T-helper 22 cell (primary cell): ENCODE measurements at regions not wholly inside any gene's neighbourhood (a gene's known extent, or its start where the extent isn't known, plus 50 kb on each side); places are given as distances from the start of the nearest gene placed in this dataset.

ENCODE experiments used
- DNase-seq: peaks from one replicate; pipeline ENCODE4 v3.0.0-alpha.2; 2020; ENCODE audit warnings: low read depth

DNA sequence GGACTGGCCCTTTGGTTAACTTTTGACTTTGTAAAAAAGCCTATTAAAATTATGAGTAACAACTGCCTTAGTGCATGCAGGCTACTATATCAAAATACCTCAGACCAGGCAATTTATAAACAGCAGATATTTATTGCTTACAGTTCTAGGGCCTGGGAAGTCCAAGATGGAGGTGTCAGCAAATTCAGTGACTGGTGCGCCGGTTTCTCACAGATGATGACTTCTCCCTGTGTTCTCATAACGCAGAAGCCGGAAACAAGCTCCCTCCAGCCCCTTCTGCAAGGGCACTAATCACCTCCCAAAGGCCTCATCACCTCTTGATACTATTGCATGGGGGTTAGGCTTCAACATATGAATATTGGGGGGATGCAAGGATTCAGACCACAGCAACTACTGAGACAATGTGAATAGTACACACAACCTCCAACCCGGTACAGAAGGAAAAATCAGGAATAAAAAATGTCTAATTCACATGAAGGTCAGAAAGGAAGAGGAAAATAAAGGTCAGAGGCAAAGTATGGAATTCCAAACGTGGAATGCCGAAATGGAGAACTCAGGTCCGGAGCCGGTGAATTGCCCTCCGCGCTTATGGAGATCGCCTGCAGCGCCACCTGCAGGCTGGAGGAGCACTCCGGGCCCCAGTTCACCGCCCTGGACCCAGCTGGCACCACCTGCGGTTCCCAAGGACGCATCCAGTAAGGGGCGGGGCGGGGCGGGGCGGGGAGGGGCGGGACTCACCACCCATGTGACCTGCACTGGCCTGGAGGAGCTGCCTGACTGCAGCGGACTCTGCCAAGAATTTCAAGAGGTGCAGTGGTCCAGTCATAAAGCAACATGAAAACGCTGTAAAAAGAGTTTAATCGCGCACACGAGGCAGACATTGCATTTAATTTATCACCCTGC, 203.4 kb downstream of the KIF26A start:
- DNase-seq: no peak

DNA sequence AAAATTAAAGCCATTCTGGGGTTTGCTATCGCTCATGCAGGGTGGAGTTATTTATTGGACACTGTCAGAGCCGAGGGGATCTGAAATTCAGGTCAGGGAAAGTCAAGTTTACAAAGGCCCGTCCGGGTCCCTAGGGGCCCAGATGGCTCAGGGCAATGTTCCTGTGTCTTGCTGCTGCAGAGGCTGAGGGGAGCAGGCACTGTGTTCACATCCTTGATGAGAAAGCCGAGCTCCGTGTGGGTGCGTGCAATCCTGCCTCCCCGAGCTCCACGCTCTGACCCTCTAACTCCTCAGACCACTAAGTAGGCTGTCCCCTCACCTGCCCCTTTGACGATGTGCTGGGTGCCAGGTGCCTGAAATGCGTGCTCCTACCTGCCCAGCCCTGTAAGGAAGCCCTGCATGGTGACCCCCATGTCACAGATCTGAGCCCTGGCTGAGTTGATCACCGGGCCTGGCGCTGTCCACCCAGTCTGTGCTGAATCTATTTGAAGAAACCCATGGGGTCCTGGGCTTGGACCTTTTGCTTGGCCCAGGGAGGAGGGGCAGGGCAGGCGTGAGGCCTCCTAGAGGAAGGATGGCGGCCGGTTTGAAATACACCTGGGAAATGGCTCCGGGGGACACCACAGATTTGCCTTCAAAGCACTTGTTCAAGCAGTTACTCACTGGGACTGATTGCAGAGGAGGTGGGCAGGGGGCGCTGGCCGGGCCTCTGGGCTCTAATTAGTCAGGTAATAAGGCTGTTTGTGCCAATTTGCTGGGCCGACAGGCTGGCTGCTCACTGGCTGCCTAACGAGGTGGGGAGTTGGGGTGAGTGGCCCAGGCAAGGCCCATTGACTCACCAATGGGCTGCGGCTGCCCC, 204.3 kb downstream of the KIF26A start:
- no peak for DNase-seq

DNA sequence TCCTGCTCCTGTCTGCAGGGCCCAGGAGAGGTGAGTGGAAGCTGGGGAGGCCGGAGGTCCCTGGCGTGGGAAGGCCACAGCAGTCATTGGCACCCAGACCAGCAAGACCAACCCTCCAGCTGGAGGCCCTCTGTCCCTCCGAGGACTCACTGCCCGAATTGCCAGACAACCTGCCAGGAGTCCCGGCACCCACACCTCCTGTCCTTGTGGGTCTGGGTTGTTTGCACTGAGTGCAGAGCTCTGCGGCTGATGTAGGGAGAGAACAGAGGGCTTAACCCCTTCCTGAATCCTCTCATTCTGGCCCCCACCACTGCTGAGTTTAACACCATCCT, 204.9 kb downstream of the KIF26A start:
- no peak for DNase-seq

DNA sequence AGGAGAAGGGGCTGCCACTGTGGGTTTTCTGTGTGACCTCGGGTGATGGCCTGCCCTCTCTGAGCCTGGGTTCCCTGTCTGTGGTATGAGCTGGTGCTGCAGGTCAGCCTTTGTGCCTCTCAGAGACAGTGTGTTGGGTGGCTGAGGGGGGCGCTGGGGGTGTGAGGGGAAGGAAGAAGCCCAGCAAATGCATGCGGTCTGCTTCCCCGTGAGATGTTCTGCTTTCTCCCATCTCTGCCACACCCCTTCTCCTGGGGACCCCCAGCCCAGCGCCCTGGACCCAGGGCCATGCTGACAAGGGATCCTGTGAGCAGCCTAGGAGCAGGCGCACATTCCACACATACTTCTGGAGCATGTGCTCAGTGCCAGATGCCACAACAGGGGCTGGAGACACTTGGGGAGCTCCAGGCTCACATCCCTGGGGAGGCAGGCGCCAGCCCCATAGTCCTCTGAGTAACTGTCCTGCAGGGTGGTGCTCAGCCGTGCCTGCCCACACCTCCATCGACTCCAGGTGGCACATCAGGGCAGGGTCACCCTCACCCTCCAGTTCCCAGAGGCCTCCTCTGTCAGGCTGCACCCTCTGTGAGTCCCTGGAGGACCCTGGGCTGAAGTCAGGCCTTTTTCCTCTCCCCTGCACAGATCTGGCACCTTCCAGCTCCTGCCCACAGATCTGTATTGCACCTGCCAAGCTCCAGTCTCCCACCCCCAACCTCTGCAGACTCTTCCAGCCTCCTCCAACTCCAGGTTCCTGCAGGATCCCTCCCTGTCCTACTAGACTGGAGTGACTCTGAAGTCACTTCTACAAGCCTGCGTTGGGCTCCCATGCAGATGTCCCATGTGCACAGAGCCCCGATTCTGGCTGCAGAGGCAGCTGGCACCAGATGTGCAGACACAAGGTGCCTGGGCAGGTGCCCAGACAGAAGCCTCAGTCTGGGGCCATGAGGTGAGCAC, 205.6 kb downstream of the KIF26A start:
- DNase-seq: no peak

DNA sequence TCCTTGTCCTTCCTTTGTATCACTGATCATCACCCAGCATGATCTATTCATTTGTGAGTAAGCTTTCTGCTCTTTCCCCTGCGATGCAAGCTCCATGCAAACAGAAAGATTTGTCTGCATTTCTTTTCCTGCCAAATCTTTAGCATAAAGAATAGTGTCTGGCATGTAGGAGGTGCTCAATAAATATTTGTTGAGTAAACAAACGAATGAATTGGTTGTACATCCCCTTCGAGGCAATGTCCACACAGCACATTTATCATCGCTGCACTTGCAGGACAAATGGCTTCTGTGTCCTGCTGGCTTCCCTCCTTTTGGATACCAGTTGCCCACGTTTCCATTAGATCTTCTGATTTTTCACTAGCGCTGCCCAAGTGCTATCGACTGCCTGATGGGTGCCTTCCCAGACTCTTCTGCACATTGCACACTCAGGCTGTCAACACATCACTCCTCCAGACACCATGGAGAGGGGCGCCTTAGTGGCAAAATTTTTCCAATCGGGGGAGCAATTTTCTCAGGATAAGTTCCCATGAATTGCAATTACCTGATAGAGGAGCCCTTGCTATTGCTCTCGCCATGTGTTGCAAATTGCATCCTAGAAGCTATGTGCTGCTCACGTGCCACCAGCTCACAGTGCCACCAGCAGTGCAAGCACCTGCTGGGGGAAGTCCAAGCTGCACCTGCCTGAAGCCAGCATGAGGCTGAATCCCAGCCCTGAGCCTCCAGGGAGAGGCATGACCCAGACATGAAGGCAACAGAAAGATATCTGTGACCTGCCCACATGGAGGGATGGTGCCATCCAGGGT, 206.6 kb downstream of the KIF26A start:
- DNase-seq: no peak

DNA sequence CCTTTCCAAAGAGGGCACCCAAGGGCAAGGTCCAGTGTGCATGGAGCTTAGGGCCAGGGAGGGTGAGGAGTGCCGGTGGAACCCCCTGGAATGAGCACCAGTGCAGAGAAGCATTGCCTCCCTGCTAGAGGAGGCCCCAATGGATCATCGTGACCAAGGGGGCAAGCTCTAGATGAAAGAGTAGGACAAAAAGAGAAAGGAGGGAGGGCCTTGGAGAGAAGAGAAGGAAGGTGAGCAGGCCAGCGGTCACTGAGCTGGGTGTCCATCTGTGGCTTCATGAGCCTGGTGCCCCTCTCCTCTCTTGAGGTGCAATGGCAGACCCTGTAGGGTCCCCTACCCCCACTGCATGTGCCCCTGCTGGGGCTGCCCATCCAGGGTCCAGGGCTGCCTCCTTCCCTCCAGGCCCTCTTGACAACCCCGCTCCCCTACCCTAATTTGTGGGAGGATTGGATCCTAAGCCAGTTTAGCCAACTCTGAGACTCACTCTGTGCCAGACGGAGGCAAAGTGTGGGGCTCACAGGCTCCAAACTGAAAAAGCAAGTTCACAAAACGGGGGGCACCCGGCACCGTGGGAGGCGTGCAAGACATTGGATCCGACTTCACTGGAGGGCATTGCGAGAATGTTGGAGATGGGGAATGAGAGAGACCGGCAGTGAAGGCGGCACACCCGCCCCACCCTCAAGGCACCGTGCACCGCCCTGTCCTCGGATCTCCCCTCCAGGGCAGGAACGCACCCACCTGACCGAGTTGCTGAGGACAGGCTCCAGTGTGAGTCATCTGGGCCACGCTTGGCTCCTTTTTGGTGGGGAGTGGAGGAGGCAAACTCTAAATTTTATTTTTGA, 207.5 kb downstream of the KIF26A start:
- no peak for DNase-seq

DNA sequence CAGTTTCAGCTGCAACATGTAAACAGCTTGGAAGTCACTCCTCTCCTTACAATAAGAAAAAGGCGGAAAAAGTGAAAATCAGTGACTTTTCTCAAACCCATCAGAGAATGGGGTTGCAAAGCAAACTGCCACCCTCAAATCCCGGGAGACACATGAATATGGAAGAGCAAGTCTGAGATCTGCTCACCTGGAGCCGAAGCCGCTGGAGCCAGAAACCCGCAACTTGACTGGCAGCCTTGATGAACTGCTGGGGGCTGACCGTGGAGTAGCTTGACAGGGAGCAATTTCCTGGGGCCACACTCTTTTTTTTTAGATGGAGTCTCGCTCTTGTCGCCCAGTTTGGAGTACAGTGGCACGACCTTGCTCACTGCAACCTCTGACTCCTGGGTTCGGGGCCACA, 208.2 kb downstream of the KIF26A start:
- DNase-seq: no peak

DNA sequence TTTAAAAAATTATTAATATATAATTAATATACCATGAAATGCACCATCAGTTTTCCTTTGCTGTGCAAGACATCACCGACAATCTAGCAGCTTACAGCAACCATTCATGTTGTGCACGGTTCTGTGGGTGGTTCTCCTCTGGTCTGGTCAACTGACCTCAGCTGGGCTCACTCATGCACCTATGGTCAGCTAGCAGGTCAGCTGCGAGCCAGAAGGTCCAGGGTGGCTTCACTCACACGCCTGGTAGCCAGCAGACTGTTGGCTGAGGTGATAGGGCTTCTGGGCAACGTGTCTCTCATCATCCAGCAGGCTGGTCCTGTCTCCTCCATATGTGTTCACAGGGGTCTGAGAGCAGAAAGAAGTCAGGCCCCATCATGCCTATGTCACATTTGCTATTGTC, 210.4 kb downstream of the KIF26A start:
- DNase-seq: no peak

DNA sequence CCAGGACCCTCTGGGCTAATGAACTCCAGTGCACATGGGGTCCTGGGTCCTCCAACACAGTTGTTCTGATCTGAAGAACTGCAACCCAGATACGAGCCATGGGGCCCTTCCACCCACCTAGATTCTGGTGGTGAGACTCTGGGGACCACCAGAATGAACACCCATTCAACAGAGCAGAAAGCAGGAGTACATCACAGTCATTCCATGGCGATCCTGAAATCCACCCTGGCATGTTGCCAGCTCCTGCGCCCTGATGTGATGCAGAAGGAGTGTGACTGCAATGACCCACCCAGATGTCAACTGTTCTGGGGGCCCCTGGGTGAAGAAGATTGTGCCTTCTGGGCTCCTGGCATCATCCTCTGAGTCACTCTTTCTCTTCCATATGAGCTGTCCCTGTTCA, 211.6 kb downstream of the KIF26A start:
- DNase-seq: no peak

DNA sequence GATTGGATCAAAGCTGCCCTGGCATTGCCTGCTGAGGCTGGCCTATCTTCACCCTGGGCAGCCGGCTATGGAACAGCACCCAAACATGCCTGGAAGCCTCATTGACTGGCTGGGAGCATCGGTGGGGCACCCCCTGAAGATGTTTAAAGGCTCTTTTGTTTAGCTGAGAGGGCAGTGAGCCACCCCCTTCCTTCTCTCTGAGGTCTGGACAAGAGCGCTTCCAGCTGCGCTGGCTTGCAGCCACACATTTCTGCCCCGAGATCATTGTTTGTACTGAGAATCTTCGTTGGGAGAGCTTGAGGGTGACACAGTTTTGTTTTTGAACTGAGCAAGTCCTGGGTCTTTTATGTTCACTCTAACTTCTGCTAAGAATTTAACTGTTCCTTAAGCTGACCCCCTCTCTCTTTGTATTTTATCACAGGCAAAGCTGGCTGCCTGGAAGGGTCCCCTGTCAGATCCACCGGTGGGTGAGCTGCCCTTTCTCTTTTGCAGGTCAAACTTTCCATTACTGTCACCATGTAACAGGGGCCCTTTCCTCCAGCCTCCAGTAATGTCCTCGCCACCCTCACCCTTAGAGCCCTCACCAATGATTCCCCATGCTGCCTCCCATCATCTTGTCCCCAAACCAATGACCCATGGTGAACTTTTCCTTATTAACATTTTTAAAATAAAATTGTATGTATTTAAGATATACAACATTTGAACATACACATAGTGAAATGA, 212.2 kb downstream of the KIF26A start:
- DNase-seq: no peak

DNA sequence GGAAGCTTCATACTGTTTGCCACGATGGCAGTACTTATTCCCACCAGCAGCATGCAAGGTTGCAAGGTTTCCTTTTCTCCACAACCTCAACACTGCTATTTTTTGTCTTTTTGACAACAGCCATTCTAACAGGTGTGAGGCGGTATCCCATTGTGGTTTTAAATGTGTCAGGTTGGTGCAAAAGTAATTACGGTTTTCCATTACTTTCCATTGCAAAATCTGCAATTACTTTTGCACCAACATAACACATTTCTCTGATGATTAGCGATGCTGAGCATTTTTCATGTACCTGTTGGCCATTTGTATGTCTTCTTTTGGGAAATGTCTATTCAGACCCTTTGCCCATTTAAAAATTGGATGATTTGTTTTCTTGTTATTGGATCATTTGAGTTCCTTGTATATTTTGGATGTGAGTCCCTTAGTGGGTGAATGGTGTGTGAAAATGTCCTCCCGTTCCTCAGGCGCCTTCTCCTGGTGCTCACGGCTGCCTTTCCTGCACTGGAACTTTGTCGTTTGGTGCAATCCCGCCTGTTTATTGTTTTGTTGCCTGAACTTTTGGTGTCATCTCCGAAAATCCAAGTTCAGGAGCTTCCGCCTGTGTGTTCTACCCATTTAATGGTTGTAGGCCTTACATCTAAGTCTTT, 213.6 kb downstream of the KIF26A start:
- DNase-seq: no peak

DNA sequence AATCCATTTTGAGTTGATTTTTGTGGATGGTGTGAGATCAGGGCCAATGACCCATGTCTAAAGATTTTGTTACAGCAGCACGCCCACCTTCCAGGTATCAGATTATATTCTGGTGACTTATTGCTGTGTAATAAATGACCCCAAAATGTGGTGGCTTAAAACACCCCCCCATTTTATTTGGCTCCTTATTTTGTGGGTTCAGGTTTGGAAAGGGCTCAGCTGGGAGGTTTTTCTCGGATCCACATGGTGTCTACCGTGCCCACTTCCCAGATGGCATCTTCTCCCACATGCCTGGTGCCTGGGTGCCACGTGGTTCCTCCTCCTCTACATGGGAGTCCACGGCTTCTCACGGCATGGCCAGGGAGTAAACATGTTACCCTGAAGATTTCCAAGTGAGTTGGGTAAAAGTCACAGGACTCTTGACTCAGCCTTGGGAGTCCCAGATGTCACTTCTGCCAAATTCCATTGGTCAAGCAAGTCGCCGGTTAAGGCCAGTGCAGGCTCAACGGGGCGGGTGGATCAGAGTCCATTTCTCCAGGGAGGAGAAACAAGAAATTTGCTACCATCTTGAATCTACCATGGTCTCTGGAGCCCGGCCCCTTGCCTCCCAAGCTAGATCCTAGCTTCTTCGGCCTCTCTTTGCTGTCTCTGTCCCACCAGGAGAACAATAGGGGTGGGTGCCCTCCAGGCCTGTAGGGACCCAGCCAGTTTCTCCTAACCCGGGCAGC, 214.3 kb downstream of the KIF26A start:
- no peak for DNase-seq

DNA sequence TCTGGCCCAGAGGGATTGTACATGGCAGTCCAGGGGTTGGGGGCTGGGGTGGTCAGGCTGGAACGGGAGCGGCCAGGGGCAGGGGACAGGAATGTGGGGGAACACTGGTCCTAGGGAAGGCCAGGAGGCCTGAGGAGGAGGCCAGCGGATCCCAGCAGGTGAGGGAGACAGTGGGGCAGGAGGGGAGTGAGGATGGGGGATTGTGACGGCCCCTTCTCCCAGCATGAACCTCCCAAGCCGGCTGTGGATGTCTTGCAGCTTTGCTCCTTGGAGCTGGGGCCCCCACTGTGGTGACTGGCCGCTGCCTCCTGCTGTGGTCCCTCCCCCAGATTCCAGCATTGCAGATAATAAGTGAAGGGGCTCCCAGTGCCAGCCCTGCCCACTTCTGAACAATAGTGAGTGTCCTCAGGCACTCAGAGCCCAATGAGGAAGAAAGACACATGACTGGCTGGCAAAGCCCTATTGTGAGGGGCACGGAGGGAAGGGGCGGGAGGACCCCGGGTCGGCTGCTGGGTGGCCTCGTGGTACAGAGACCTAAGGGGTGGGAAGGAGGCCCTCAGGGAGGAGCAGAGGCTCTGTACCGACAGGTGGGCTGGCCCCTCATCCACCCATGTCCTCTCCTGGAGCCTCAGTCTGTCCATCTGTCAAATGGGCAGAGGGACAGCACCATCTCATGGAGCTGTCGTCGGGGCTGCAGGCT, 215.0 kb downstream of the KIF26A start:
- no peak for DNase-seq

DNA sequence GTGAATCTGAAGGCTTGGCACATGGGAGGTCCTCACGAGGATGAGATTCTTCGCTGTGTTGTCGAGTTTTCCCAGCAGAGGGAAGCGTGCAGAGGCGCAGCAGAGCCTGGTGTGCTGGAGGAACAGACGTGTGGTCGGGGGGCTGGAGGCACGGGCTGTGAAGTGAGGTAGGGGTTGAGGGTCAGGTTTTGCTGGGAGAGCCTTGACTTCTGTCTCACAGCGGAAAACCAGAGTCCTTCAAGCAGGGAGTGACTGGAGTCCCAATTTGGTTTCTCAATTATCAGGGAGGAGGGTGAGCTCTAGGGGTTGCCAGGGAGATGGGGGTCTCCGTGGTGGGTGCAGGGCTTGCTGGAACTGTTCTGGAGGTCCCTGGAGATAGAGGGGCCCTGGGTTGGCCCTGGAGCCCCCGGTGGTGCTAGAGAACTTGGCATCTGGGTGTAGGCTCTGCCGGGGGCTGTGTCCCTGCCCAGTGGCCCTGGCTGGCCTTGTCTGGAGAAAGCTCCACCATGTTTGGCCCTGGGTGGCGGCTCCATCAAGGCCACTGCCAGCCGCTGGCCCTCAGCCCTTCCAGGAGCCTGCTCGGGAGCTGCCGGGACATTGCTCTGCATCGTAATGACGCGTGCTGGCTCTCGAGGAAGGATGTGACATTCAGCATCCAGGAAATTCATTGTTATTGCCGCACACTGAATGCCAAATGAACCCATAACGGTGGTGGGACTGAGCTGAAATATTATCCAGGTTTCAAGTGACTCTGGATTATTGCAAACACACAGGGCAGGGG, 215.7 kb downstream of the KIF26A start:
- no peak for DNase-seq

DNA sequence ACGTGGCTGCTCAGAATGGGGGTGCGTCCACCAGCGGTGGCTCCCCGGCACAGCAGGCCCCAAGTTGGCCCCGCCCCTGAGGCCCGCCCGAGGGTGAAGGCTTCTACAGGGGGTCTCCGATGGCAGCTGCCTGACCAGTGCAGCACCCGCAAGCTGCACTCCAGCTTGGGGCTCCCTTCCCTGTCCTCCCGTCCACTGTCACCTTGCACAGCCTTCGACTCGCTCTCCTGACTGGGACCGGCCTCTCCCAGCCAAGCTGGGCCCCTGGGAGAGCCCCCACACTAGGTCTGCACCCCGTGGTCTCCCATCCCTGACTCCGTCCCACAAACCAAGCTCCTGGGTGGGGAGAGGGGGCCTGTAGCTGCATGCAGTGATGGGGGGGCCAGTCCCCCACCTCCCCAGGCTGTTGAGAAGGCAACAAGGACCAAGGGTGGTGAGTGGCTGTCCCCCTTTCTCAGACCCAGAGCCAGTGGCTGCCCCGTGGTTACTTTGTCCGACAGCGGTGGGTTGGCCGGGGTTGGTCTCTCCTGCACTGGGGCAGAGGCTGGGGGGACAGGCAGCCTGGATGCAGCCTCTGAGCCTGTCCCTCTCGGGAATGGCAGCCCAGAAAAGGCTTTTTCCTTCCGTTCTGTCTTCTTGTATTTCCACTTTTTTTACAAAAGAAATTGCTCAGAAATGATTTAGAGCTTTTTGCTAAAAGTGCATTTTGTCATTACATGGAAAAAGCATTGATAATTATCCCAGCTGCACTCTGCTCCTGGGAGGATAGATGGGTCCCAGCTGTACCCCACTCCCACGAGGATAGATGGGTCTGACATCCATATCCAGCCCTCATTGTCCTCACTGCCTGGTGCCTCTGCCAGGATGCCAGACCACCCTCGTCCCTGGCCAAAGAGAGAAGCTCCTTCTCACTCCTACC, 217.0 kb downstream of the KIF26A start:
- no peak for DNase-seq
